H1 (cell line): ENCODE measurements at regions not wholly inside any gene's neighbourhood (a gene's known extent, or its start where the extent isn't known, plus 50 kb on each side); places are given as distances from the start of the nearest gene placed in this dataset.

Source experiments
- CTCF ChIA-PET: fragments of 300-600 bp; sonication (Branson Sonifier 250); formaldehyde crosslinking; loops from one replicate; lab custom pipeline; 2021; ENCODE audit not compliant: partially characterized antibody; lab: Charles Lee
- POLR2A ChIA-PET: fragments of 300-600 bp; sonication (Branson Sonifier 250); formaldehyde crosslinking; loops from one replicate; lab custom pipeline; 2021; ENCODE audit warnings: inconsistent platforms; ENCODE audit not compliant: partially characterized antibody; lab: Charles Lee
- DNase-seq, 2 experiments: peaks; one replicate each; pipeline versions ENCODE4 v3.0.0 to v3.0.0-alpha.2; 2010 to 2022; ENCODE audit warnings: low spot score in 2 of 2, low read depth in 1 of 2, mixed read lengths in 1 of 2
- FAIRE-seq: peaks from 2 replicates; lab custom pipeline; 2011; peaks lifted over from hg19 to GRCh38; lab: Jason Lieb, UNC
- H2AFZ ChIP-seq: 2 replicates; pipeline ENCODE4 v1.8.1; 2012; ENCODE audit warnings: low read length, inconsistent platforms
- H2AK5ac ChIP-seq: 2 replicates; pipeline ENCODE4 v1.6.1; 2013; ENCODE audit warnings: low read depth, low read length
- H2BK120ac ChIP-seq: replicated peaks from 2 replicates; pipeline ENCODE3; 2013; ENCODE audit warnings: low read depth, low read length, inconsistent platforms
- H2BK12ac ChIP-seq: 2 replicates; pipeline ENCODE4 v1.6.1; 2013; ENCODE audit warnings: low read depth, low read length
- H2BK15ac ChIP-seq: 2 replicates; pipeline ENCODE4 v1.6.1; 2013; ENCODE audit warnings: low read length
- H2BK20ac ChIP-seq: 2 replicates; pipeline ENCODE4 v1.6.1; 2013; ENCODE audit warnings: low read length
- H2BK5ac ChIP-seq: 2 replicates; pipeline ENCODE4 v1.6.1; 2013; ENCODE audit warnings: low read depth, low read length
- H3K14ac ChIP-seq: 2 replicates; pipeline ENCODE4 v1.6.1; 2013; ENCODE audit warnings: inconsistent platforms; ENCODE audit not compliant: insufficient read length
- H3K18ac ChIP-seq: 2 replicates; pipeline ENCODE4 v1.6.1; 2013; ENCODE audit warnings: low read length; ENCODE audit errors: extremely low read depth
- H3K23ac ChIP-seq: 2 replicates; pipeline ENCODE4 v1.6.1; 2013; ENCODE audit warnings: inconsistent platforms; ENCODE audit not compliant: insufficient read length
- H3K23me2 ChIP-seq: 2 replicates; pipeline ENCODE4 v1.6.1; 2013; ENCODE audit warnings: low read depth, low read length
- H3K27ac ChIP-seq: 2 replicates; pipeline ENCODE4 v1.6.1; 2011; ENCODE audit warnings: low read depth, low read length, inconsistent platforms
- H3K27me3 ChIP-seq, 4 experiments: replicated peaks in 1 of 4; 1 replicate in 1 of 4; 2 replicates in 3 of 4; pipeline versions ENCODE4 v1.6.1 to v1.8.1; 2011 to 2013; ENCODE audit warnings: low read length in 3 of 4, mild to moderate bottlenecking in 3 of 4, inconsistent platforms in 2 of 4, mixed read lengths in 2 of 4, moderate library complexity in 1 of 4; ENCODE audit not compliant: control insufficient read depth in 3 of 4, insufficient read depth in 3 of 4; ENCODE audit errors: extremely low read depth in 1 of 4
- H3K36me3 ChIP-seq, 4 experiments: 2 replicates each; pipeline versions ENCODE4 v1.6.1 to v1.8.1; 2011 to 2013; ENCODE audit warnings: mild to moderate bottlenecking in 4 of 4, low read length in 3 of 4, moderate library complexity in 2 of 4, control low read depth in 1 of 4, inconsistent platforms in 1 of 4; ENCODE audit not compliant: insufficient read depth in 4 of 4, control insufficient read depth in 2 of 4
- H3K4ac ChIP-seq: replicated peaks from 2 replicates; pipeline ENCODE3; 2013; ENCODE audit warnings: low read length, low read depth, mixed read lengths, inconsistent platforms; ENCODE audit not compliant: insufficient read length
- H3K4me1 ChIP-seq, 4 experiments: replicated peaks in 1 of 4; 1 replicate in 1 of 4; 2 replicates in 3 of 4; pipeline versions ENCODE4 v1.6.1 to v1.8.1; 2011 to 2013; ENCODE audit warnings: low read length in 3 of 4, inconsistent platforms in 2 of 4, mixed read lengths in 1 of 4; ENCODE audit not compliant: insufficient read depth in 4 of 4, control insufficient read depth in 3 of 4
- H3K4me2 ChIP-seq, 2 experiments: 2 replicates each; pipeline versions ENCODE4 v1.6.1 to v1.8.1; 2011 to 2013; ENCODE audit warnings: low read depth in 2 of 2, low read length in 2 of 2, control low read depth in 1 of 2, inconsistent platforms in 1 of 2, mild to moderate bottlenecking in 1 of 2; ENCODE audit not compliant: insufficient read depth in 1 of 2
- H3K4me3 ChIP-seq, 4 experiments: fragments of 200-600, 300-600 bp in 1 of 4; sonication (generic), shearing (Covaris generic), sonication (Bioruptor Twin) in 1 of 4; 2 replicates each; pipeline versions ENCODE4 v1.5.1 to v1.8.1; 2011 to 2016; ENCODE audit warnings: low read length in 4 of 4, low read depth in 3 of 4, control low read depth in 2 of 4, inconsistent platforms in 2 of 4, mild to moderate bottlenecking in 2 of 4, mixed read lengths in 1 of 4, moderate library complexity in 1 of 4; ENCODE audit not compliant: insufficient read depth in 2 of 4; ENCODE audit errors: extremely low read depth in 1 of 4
- H3K56ac ChIP-seq: replicated peaks from 2 replicates; pipeline ENCODE3; 2013; ENCODE audit warnings: low read depth, mild to moderate bottlenecking, mixed read lengths, low read length, inconsistent platforms; ENCODE audit not compliant: insufficient read length
- H3K79me1 ChIP-seq: 2 replicates; pipeline ENCODE4 v1.6.1; 2013; ENCODE audit warnings: low read depth, low read length, control low read depth
- H3K79me2 ChIP-seq, 2 experiments: 2 replicates each; pipeline versions ENCODE4 v1.6.1 to v1.8.1; 2012 to 2013; ENCODE audit warnings: low read length in 2 of 2, mild to moderate bottlenecking in 2 of 2, inconsistent platforms in 1 of 2; ENCODE audit not compliant: insufficient read depth in 2 of 2, control insufficient read depth in 1 of 2
- H3K9ac ChIP-seq, 4 experiments: replicated peaks in 1 of 4; 1 replicate in 1 of 4; 2 replicates in 3 of 4; pipeline versions ENCODE4 v1.6.1 to v1.8.1; 2011 to 2013; ENCODE audit warnings: low read depth in 3 of 4, low read length in 3 of 4, control low read depth in 2 of 4, mild to moderate bottlenecking in 2 of 4, moderate library complexity in 2 of 4, inconsistent platforms in 1 of 4; ENCODE audit errors: extremely low read depth in 1 of 4
- H3K9me3 ChIP-seq, 2 experiments: 2 replicates each; pipeline versions ENCODE4 v1.6.1 to v1.8.1; 2012 to 2013; ENCODE audit warnings: mild to moderate bottlenecking in 2 of 2, moderate library complexity in 2 of 2, control low read depth in 1 of 2, inconsistent platforms in 1 of 2, low read depth in 1 of 2, low read length in 1 of 2, mixed read lengths in 1 of 2; ENCODE audit not compliant: insufficient read depth in 2 of 2
- H4K20me1 ChIP-seq, 2 experiments: replicated peaks in 1 of 2; 2 replicates each; pipeline versions ENCODE3 to v1.8.1; 2011 to 2013; ENCODE audit warnings: inconsistent platforms in 2 of 2, low read length in 2 of 2, mild to moderate bottlenecking in 1 of 2; ENCODE audit not compliant: insufficient read depth in 2 of 2, control insufficient read depth in 1 of 2
- H4K5ac ChIP-seq: 2 replicates; pipeline ENCODE4 v1.6.1; 2013; ENCODE audit warnings: low read length, low read depth, mixed read lengths, inconsistent platforms; ENCODE audit not compliant: insufficient read length
- H4K8ac ChIP-seq: 2 replicates; pipeline ENCODE4 v1.8.0; 2013; ENCODE audit warnings: mild to moderate bottlenecking, moderate library complexity, low read length, inconsistent platforms; ENCODE audit not compliant: insufficient read depth; ENCODE audit errors: extremely low read depth
- H4K91ac ChIP-seq: replicated peaks from 2 replicates; pipeline ENCODE3; 2013; ENCODE audit warnings: low read length, mixed read lengths, inconsistent platforms; ENCODE audit not compliant: insufficient read length
- NANOG ChIP-seq: IDR thresholded peaks from 2 replicates; pipeline ENCODE4 v1.6.1; 2011; ENCODE audit warnings: low read length, low read depth, mild to moderate bottlenecking, inconsistent platforms; ENCODE audit not compliant: insufficient read depth, poor library complexity, severe bottlenecking
- RBBP5 ChIP-seq: IDR thresholded peaks from 2 replicates; pipeline ENCODE4 v1.7.1; 2012; ENCODE audit warnings: low read depth, mild to moderate bottlenecking, inconsistent platforms, low read length, moderate library complexity, borderline replicate concordance
- SP2 ChIP-seq: IDR thresholded peaks from 2 replicates; pipeline ENCODE4 v1.6.1; 2012; ENCODE audit warnings: mild to moderate bottlenecking, low read length, inconsistent platforms
- TEAD4 ChIP-seq: IDR thresholded peaks from 2 replicates; pipeline ENCODE4 v1.6.1; 2012; ENCODE audit warnings: low read depth, low read length, inconsistent platforms, mixed read lengths
- ZNF274 ChIP-seq: IDR thresholded peaks from 2 replicates; pipeline ENCODE4 v1.7.0; 2012; ENCODE audit warnings: low read length, borderline replicate concordance; ENCODE audit errors: extremely low read depth
- WGBS, 2 experiments: shearing (Covaris generic) in 1 of 2; methylation state at CpG; one replicate each; pipeline versions ENCODE4 v1.1.6 to v1.1.7; 2013 to 2015; ENCODE audit warnings: low lambda C conversion rate in 2 of 2, mixed read lengths in 2 of 2, inconsistent platforms in 1 of 2, low coverage in 1 of 2, missing lambda C conversion rate in 1 of 2; ENCODE audit not compliant: insufficient replicate concordance in 2 of 2, insufficient coverage in 1 of 2, insufficient read length in 1 of 2; ENCODE audit errors: extremely low coverage in 1 of 2, missing lambda C conversion rate in 1 of 2; 5-methylcytosine and 5-hydroxymethylcytosine counted together
- TF ChIP-seq, protein P1 (sequence below), 3 experiments: IDR thresholded peaks; 1 replicate in 2 of 3; 2 replicates in 1 of 3; pipeline versions ENCODE4 v1.5.1 to v1.6.1; 2011; ENCODE audit warnings: low read length in 3 of 3, mild to moderate bottlenecking in 3 of 3, inconsistent platforms in 2 of 3, low read depth in 1 of 3, moderate library complexity in 1 of 3; ENCODE audit not compliant: insufficient read depth in 1 of 3; ENCODE audit errors: control extremely low read depth in 1 of 3
- TF ChIP-seq, protein P2 (sequence below): IDR thresholded peaks from 2 replicates; pipeline ENCODE4 v1.6.1; 2012; ENCODE audit warnings: inconsistent platforms

DNA sequence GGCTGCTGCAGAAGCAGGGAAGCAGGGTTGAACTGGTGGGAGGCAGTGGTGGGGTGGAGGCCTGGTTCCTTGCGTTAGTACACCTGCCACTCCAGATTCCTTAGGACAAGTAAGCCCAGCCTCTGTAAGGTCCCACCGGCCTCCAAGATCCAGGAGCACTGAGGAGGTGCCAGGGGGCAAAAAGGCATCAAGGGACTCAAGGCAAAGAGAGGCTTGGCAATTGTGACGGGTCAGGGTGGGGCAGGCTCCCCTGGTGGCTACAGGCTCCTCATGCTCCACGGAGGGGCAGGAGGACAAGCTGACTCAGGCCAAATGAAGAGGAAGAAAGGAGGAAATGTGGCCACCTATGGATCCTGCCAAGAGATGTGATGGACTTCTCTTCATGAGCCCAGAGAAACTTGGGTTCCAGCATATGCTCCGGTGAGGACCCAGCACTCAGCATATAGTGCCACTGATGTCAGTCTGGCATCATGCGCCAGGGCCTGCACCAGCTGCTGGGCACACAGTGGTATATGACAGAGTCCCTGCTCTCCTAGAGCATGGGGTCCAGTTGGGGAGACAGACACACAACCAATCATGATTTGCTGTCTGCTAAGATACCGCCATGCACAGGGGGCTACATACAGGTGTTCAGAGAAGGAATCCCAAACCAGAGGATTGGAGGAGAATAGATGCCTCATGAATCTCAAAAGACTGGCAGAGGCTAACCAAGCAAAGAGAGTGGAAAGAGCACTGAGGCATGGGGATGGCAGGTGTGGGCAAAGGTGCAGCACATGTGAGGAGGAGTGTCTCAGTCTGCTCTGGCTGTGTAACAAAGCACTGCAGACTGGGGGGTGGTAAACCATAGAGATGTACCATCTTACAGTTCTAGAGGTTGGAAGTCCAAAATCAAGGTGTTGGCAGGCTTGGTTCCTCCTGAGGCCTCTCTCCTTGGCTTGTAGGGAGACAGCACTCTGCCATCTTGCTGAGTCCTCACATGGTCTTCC is 249.7 kb downstream of the RHOU start:
- no peak overlapping the region for H2BK20ac ChIP-seq
- CTCF ChIA-PET, result interaction anchor here (0.7 kb wide), 1 partner anchor 290 kb away, joined by 3 read pairs; no protein-coding TSS in a partner anchor
- FAIRE-seq, result no peak
- TF ChIP-seq NANOG, result no peak
- TF ChIP-seq ZNF274, result no peak
- TF ChIP-seq SP2, result no peak
- TF ChIP-seq, protein P1, sequence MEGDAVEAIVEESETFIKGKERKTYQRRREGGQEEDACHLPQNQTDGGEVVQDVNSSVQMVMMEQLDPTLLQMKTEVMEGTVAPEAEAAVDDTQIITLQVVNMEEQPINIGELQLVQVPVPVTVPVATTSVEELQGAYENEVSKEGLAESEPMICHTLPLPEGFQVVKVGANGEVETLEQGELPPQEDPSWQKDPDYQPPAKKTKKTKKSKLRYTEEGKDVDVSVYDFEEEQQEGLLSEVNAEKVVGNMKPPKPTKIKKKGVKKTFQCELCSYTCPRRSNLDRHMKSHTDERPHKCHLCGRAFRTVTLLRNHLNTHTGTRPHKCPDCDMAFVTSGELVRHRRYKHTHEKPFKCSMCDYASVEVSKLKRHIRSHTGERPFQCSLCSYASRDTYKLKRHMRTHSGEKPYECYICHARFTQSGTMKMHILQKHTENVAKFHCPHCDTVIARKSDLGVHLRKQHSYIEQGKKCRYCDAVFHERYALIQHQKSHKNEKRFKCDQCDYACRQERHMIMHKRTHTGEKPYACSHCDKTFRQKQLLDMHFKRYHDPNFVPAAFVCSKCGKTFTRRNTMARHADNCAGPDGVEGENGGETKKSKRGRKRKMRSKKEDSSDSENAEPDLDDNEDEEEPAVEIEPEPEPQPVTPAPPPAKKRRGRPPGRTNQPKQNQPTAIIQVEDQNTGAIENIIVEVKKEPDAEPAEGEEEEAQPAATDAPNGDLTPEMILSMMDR (IDR thresholded peaks at IDR 0.05; ENCODE audit: control extremely low read depth in 1 of 3, insufficient read depth in 1 of 3, low read depth in 1 of 3, low read length in 3 of 3), result no peak
- no peak for TF ChIP-seq RBBP5
- no peak for TF ChIP-seq TEAD4
- TF ChIP-seq, protein P2, sequence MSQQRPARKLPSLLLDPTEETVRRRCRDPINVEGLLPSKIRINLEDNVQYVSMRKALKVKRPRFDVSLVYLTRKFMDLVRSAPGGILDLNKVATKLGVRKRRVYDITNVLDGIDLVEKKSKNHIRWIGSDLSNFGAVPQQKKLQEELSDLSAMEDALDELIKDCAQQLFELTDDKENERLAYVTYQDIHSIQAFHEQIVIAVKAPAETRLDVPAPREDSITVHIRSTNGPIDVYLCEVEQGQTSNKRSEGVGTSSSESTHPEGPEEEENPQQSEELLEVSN, result no peak

More for the DNA sequence above, 249.7 kb downstream of the RHOU start:
- no peak overlapping the region for H3K14ac ChIP-seq
- no peak overlapping the region for H2AFZ ChIP-seq
- no peaks in the 10 kb centered on the region for H3K27me3 ChIP-seq
- POLR2A ChIA-PET, result no interaction called here
- no peak overlapping the region; the same call in 1 of the 2 replicates for H2BK12ac ChIP-seq
- no peaks in the 10 kb centered on the region for H3K23me2 ChIP-seq
- no peak overlapping the region for H3K23ac ChIP-seq
- no peak for DNase-seq
- no peak overlapping the region for H2BK120ac ChIP-seq
- H2AK5ac ChIP-seq, result no peak overlapping the region
- H3K4me2 ChIP-seq, result no peak overlapping the region
- H3K4me1 ChIP-seq, result peaks cover 0 to 6% (median 2%) of the 10 kb centered on the region in 4 experiments; a peak in 5 of 7 replicates
- no peak overlapping the region for H3K18ac ChIP-seq
- no peak overlapping the region for H3K27ac ChIP-seq
- no peak overlapping the region for H3K4ac ChIP-seq
- H4K5ac ChIP-seq, result no peak overlapping the region
- no peak overlapping the region for H2BK5ac ChIP-seq
- no peak overlapping the region for H3K56ac ChIP-seq
- H4K8ac ChIP-seq, result no peak overlapping the region
- H3K9ac ChIP-seq, result no peak overlapping the region
- H3K36me3 ChIP-seq, result no peaks in the 10 kb centered on the region
- no peaks in the 10 kb centered on the region for H3K79me2 ChIP-seq
- 85% methylated on average over 7 of the region's 7 CpGs; no CpG with 5 or more reads in 1 of the 2 experiments for WGBS, 2 experiments
- H3K4me3 ChIP-seq, result no peak overlapping the region
- H2BK15ac ChIP-seq, result 0 out of 2 replicates have a peak overlapping the region, but pooled peaks have one; percentile 33
- H3K9me3 ChIP-seq, result no peaks in the 10 kb centered on the region
- H4K20me1 ChIP-seq, result no peaks in the 10 kb centered on the region
- H4K91ac ChIP-seq, result no peak overlapping the region
- no peaks in the 10 kb centered on the region for H3K79me1 ChIP-seq
